Astrocyte (in vitro differentiated cells and primary cell): ENCODE measurements at regions not wholly inside any gene's neighbourhood (a gene's known extent, or its start where the extent isn't known, plus 50 kb on each side); places are given as distances from the start of the nearest gene placed in this dataset.
A peak's percentile ranks its signal among the peaks of the same experiment; 100 is the strongest.

ENCODE experiments used
- DNase-seq: peaks from one replicate; pipeline ENCODE4 v3.0.0-alpha.2; 2010; ENCODE audit warnings: low read depth
- FAIRE-seq: peaks from 2 replicates; lab custom pipeline; 2011; peaks lifted over from hg19 to GRCh38; lab: Jason Lieb, UNC
- H2AFZ ChIP-seq: 2 replicates; pipeline ENCODE4 v1.6.0; 2012; ENCODE audit warnings: low read depth, low read length, inconsistent platforms
- H3K27ac ChIP-seq: 2 replicates; pipeline ENCODE4 v1.5.1; 2011; ENCODE audit warnings: low read depth, low read length, inconsistent platforms
- H3K27me3 ChIP-seq: 2 replicates; pipeline ENCODE4 v1.6.0; 2011; ENCODE audit warnings: low read length, inconsistent platforms; ENCODE audit not compliant: insufficient read depth
- H3K36me3 ChIP-seq: 2 replicates; pipeline ENCODE4 v1.5.1; 2011; ENCODE audit warnings: low read length, inconsistent platforms; ENCODE audit not compliant: insufficient read depth
- H3K4me1 ChIP-seq: 2 replicates; pipeline ENCODE4 v1.5.1; 2011; ENCODE audit warnings: low read length, inconsistent platforms; ENCODE audit not compliant: insufficient read depth
- H3K4me2 ChIP-seq: 2 replicates; pipeline ENCODE4 v1.6.0; 2012; ENCODE audit warnings: low read length, inconsistent platforms
- H3K4me3 ChIP-seq: 2 replicates; pipeline ENCODE4 v1.5.1; 2011; ENCODE audit warnings: low read depth, mild to moderate bottlenecking, low read length, inconsistent platforms; ENCODE audit not compliant: insufficient read depth
- H3K79me2 ChIP-seq: 2 replicates; pipeline ENCODE4 v1.6.0; 2012; ENCODE audit warnings: mild to moderate bottlenecking, low read length, inconsistent platforms; ENCODE audit not compliant: insufficient read depth
- H3K9ac ChIP-seq: 2 replicates; pipeline ENCODE4 v1.6.0; 2012; ENCODE audit warnings: mild to moderate bottlenecking, low read length, inconsistent platforms
- H3K9me3 ChIP-seq: 2 replicates; pipeline ENCODE4 v1.5.1; 2012; ENCODE audit warnings: low read depth, mild to moderate bottlenecking, low read length, inconsistent platforms; ENCODE audit not compliant: insufficient read depth
- H4K20me1 ChIP-seq: 2 replicates; pipeline ENCODE4 v1.6.0; 2012; ENCODE audit warnings: low read length, inconsistent platforms; ENCODE audit not compliant: insufficient read depth
- H3K27ac Mint-ChIP-seq: one replicate; pipeline ENCODE4 v1.8.0; 2021; ENCODE audit warnings: mild to moderate bottlenecking, mixed read lengths; ENCODE audit not compliant: unreplicated experiment
- H3K27me3 Mint-ChIP-seq: one replicate; pipeline ENCODE4 v1.8.0; 2021; ENCODE audit warnings: low read depth, mixed read lengths; ENCODE audit not compliant: unreplicated experiment
- H3K36me3 Mint-ChIP-seq: one replicate; pipeline ENCODE4 v1.8.0; 2021; ENCODE audit warnings: low read depth, mixed read lengths; ENCODE audit not compliant: unreplicated experiment
- H3K4me1 Mint-ChIP-seq: one replicate; pipeline ENCODE4 v1.8.0; 2021; ENCODE audit warnings: low read depth, mixed read lengths; ENCODE audit not compliant: unreplicated experiment
- H3K4me3 Mint-ChIP-seq: one replicate; pipeline ENCODE4 v1.8.0; 2021; ENCODE audit warnings: mild to moderate bottlenecking, moderate library complexity, mixed read lengths; ENCODE audit not compliant: unreplicated experiment
- H3K9me3 Mint-ChIP-seq: one replicate; pipeline ENCODE4 v1.8.0; 2021; ENCODE audit warnings: mild to moderate bottlenecking, mixed read lengths; ENCODE audit not compliant: unreplicated experiment
- CTCF ChIP-seq: IDR thresholded peaks from 2 replicates; pipeline ENCODE4 v1.5.1; 2011; ENCODE audit warnings: low read depth, mild to moderate bottlenecking, inconsistent platforms, low read length, moderate library complexity; ENCODE audit not compliant: insufficient read depth
- EZH2 ChIP-seq: IDR thresholded peaks from 2 replicates; pipeline ENCODE4 v1.6.1; 2012; ENCODE audit warnings: mild to moderate bottlenecking, low read length, inconsistent platforms; ENCODE audit not compliant: insufficient read depth

DNA sequence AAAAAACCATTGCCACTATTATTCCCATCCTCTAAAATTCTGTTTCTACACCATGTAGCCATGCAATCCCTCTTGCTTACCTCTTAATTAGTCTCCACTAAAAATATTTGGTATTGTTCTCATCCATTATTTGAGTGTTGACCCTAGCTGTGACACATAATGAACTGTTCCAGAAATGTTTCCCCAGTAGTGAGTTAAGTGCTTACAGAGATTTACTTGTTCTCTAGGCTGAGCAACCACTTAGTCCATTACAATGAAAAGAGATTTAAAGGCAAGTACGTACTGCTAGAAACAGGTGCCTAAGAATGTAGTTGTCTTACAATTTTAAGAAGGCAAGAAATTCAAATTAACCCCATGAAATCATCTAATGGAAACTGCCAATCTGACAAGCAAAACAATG lies 112.7 kb upstream of the PTPN13 start:
- Mint-ChIP-seq H3K27me3 (no peaks in the 10 kb centered on the region), H3K9me3 (peaks cover under 1% of the 10 kb centered on the region), H3K4me3 (no peak overlapping the region), H3K36me3 (no peaks in the 10 kb centered on the region), H3K27ac (no peak overlapping the region), H3K4me1 (peaks cover 21% of the 10 kb centered on the region)
- no peak for DNase-seq
- Histone ChIP-seq H2AFZ (no peak overlapping the region), H3K79me2 (no peaks in the 10 kb centered on the region), H4K20me1 (no peaks in the 10 kb centered on the region), H3K27ac (no peak overlapping the region), H3K4me3 (no peak overlapping the region), H3K4me2 (no peak overlapping the region), H3K9ac (no peak overlapping the region), H3K27me3 (no peaks in the 10 kb centered on the region), H3K9me3 (no peaks in the 10 kb centered on the region), H3K36me3 (no peaks in the 10 kb centered on the region), H3K4me1 (peaks cover 7% of the 10 kb centered on the region)
- TF ChIP-seq EZH2: no peak
- TF ChIP-seq CTCF: no peak
- no peak for FAIRE-seq

- H3K4me1 ChIP-seq: peaks cover 7% of the 10 kb centered on the region
- no peak overlapping the region for H3K27ac ChIP-seq
- peak overlapping the region; percentile 41 for H2AFZ ChIP-seq
- H3K4me2 ChIP-seq: peak overlapping the region; percentile 80
- H3K27me3 ChIP-seq: no peaks in the 10 kb centered on the region
- H3K9ac ChIP-seq: peak overlapping the region; percentile 37
- H3K79me2 ChIP-seq: no peaks in the 10 kb centered on the region
- Mint-ChIP-seq H3K4me3 (peak overlapping the region; percentile 69), H3K27me3 (no peaks in the 10 kb centered on the region), H3K9me3 (no peaks in the 10 kb centered on the region), H3K36me3 (no peaks in the 10 kb centered on the region), H3K27ac (peak overlapping the region; percentile 23), H3K4me1 (peaks cover 21% of the 10 kb centered on the region)
- H4K20me1 ChIP-seq: no peaks in the 10 kb centered on the region
- no peak overlapping the region for H3K4me3 ChIP-seq
- no peaks in the 10 kb centered on the region for H3K36me3 ChIP-seq
- FAIRE-seq (no peak), DNase-seq (no peak)
- H3K9me3 ChIP-seq: no peaks in the 10 kb centered on the region
- TF ChIP-seq CTCF (peak; percentile 14), EZH2 (no peak)
Measured at GRCh38 chr4:86482306-86483172, 111.6 kb upstream of the PTPN13 start.

DNA sequence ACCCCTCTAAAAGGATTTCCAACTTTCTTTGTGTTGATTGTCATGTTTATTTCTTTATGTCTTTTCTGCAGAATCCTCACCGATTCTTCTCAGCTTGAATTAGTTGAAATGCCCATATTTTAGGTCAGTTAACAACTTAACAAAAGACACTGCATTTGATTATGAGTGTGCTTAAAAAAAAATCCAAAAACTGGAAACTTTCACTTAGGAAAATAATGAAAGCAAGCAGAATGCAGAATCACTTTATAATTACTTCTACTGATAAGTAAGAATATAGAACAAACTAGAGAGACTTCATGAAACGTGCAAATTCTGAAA lies 111.0 kb upstream of the PTPN13 start:
- Histone ChIP-seq H3K79me2 (no peaks in the 10 kb centered on the region), H3K4me1 (peaks cover 7% of the 10 kb centered on the region), H3K27ac (no peak overlapping the region), H3K4me3 (no peak overlapping the region), H3K4me2 (peak overlapping the region; percentile 80), H3K36me3 (no peaks in the 10 kb centered on the region), H3K9me3 (no peaks in the 10 kb centered on the region), H3K27me3 (no peaks in the 10 kb centered on the region), H3K9ac (peak overlapping the region; percentile 37), H4K20me1 (no peaks in the 10 kb centered on the region), H2AFZ (peak overlapping the region; percentile 41)
- TF ChIP-seq CTCF: no peak
- TF ChIP-seq EZH2: no peak
- Mint-ChIP-seq H3K9me3 (no peaks in the 10 kb centered on the region), H3K27ac (peak overlapping the region; percentile 23), H3K27me3 (no peaks in the 10 kb centered on the region), H3K36me3 (no peaks in the 10 kb centered on the region), H3K4me1 (peaks cover 21% of the 10 kb centered on the region), H3K4me3 (peak overlapping the region; percentile 69)
- no peak for FAIRE-seq
- DNase-seq: no peak
